ENCODE measurements at regions not wholly inside any gene's neighbourhood (a gene's known extent, or its start where the extent isn't known, plus 50 kb on each side); places are given as distances from the start of the nearest gene placed in this dataset.
"Not testable (repeated sequence)": the region's sequence is repeated elsewhere in the genome, so short reads cannot be mapped to it uniquely, and the experiment has no call there.

DNA sequence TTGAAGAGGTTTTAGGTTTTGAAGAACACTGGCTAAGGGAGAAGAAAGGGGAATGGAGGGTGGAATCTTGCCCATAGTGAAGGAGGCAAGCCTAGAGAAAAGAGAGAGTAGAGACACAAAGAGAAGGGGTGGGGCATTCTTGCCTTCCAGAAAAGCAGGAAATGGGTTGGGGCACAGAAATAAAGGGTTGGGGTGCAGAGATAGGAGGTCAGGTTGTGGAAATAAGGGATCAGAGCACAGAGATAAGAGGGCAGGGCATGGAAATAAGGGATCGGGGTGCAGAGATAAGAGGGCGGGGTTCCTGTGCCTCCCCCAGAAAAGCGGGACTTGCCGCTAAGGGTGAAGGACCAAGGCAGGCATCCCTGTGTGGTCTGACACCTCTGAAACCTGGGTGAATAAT is 69.9 kb downstream of the ALG1L2 start:
- not testable (repeated sequence) for DNase-seq (ENCODE audit: extremely low spot score)

DNA sequence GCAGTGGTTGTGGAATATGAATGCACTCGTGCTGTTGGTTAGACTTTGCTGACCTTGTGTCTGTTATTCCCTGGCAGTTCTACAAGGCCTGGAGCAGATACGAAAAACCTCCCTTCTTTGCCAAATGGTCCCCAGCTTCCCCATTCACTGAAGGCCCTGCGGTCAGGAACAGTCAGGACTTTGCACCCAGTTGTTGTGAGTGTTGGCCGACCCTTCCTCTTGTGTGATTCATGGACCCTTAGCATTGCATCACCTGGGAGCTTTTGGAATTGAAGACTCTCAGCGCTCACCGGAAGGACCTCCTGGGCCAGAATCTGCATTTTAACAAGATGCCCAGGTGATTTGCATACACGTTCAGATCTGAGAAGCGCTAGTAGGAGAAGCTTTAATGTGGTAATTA is 71.6 kb downstream of the ALG1L2 start:
- DNase-seq (ENCODE audit: extremely low spot score); POLR2A ChIA-PET; CTCF ChIA-PET: not testable (repeated sequence)

More for the DNA sequence above, 69.9 kb downstream of the ALG1L2 start:
- CTCF ChIA-PET, POLR2A ChIA-PET: not testable (repeated sequence)

- POLR2A ChIA-PET; CTCF ChIA-PET; DNase-seq (ENCODE audit: extremely low spot score): not testable (repeated sequence)
Observed at GRCh38 chr3:130155464-130155863, 73.8 kb downstream of the ALG1L2 start.

GRCh38 chr3:130166856-130167255 is 85.2 kb downstream of the ALG1L2 start:
- CTCF ChIA-PET; DNase-seq (ENCODE audit: extremely low spot score); POLR2A ChIA-PET: not testable (repeated sequence)

DNA sequence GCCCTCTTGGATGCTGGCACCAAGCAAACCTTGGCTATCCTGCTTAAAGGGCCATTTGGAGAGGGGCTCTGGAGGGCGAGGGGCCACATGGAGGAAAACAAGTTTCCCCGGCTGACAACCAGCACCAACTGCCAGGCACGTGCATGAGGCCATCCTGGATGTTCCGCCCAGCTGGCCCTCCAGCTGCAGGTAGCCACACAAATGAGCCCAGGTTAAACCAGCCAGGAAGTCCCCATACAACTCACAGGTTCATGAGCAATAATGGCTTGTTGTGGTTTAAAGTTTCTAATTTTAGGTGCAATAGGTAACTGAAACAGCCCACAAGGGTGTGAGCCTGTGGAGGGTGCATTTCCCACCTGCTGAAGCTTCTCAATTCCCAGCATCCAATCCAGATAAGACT is 93.6 kb downstream of the ALG1L2 start:
- DNase-seq (ENCODE audit: extremely low spot score); CTCF ChIA-PET; POLR2A ChIA-PET: not testable (repeated sequence)

DNA sequence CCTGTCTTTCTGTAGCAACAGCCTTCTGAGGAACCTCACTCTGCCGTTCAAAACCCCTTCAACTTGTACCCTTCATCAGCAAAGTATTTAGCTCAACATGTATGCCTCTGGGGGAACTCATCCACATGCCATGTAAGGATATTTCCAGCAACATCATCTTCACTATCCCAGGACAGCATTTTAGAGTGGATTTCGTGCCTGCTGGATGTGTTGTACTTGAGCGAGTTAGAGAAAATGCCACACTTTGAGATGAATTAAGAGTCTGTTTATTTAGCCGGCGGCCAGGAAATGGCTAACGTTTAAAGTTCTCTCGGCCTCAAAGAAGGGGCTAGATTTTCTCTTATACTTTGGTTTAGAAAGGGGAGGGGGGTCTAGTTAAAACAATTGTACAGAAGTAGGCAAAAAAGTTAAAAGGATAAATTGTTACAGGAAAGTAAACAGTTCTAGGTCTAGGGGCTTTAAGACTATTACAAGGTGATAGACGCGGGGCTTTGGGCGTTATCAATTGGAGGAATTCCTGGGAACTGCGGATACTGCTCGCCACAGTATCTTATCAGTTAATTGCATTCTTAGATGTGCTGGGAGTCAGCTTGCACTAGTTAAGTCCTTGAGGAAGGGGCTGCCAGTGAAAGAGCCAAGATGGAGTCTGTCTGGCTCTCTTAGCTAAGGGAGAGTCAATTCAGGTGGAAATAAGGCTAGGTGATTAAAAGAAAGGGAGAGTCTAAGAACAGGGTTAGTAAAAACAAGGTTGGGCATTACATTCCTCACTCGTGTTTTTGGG is 95.0 kb downstream of the ALG1L2 start:
- POLR2A ChIA-PET; CTCF ChIA-PET; DNase-seq (ENCODE audit: extremely low spot score): not testable (repeated sequence)

DNA sequence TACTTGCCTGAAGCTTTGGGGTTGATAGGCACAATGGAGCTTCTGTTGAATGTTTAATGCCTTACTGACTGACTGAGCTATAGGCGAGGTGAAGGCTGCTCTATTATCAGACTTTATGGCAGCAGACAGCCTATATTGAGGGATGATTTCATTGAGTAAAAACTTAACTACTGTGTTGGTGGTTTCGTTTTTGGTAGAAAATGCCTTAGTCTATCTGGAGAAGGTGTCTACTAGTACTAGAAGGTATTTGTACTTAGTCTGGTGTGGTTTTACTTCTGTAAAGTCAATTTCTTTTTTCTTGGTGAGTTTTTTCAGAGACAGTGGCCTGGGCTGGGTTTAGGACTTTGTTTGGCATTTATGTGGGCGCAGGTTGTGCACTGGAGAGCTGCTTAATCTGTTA is 97.2 kb downstream of the ALG1L2 start:
- DNase-seq (ENCODE audit: extremely low spot score); POLR2A ChIA-PET; CTCF ChIA-PET: not testable (repeated sequence)

- CTCF ChIA-PET; POLR2A ChIA-PET; DNase-seq (ENCODE audit: extremely low spot score): not testable (repeated sequence)
Observed at GRCh38 chr3:130179353-130179970, 97.8 kb downstream of the ALG1L2 start.

DNA sequence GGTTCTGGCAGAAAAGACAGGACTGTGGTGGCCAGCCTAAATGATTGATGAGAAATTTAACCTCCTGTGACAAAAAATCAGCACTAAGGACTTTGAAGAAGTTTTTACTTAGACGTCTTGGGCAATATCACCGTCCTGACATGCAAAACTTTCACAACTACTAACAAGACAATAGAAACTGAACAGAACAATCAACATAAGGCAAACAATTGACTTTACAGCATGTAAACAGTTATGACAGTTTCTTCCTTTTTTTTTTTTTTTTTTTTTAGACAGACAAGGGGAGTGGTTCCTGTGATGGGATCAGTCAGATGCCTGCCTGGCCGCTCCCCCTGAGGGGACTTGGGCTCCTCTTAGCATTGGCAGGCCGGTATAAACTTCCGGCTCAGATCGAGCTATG is 100.8 kb downstream of the ALG1L2 start:
- POLR2A ChIA-PET; DNase-seq (ENCODE audit: extremely low spot score); CTCF ChIA-PET: not testable (repeated sequence)

GRCh38 chr3:130183689-130184088 is 102.1 kb downstream of the ALG1L2 start:
- DNase-seq (ENCODE audit: extremely low spot score), result not testable (repeated sequence)

DNA sequence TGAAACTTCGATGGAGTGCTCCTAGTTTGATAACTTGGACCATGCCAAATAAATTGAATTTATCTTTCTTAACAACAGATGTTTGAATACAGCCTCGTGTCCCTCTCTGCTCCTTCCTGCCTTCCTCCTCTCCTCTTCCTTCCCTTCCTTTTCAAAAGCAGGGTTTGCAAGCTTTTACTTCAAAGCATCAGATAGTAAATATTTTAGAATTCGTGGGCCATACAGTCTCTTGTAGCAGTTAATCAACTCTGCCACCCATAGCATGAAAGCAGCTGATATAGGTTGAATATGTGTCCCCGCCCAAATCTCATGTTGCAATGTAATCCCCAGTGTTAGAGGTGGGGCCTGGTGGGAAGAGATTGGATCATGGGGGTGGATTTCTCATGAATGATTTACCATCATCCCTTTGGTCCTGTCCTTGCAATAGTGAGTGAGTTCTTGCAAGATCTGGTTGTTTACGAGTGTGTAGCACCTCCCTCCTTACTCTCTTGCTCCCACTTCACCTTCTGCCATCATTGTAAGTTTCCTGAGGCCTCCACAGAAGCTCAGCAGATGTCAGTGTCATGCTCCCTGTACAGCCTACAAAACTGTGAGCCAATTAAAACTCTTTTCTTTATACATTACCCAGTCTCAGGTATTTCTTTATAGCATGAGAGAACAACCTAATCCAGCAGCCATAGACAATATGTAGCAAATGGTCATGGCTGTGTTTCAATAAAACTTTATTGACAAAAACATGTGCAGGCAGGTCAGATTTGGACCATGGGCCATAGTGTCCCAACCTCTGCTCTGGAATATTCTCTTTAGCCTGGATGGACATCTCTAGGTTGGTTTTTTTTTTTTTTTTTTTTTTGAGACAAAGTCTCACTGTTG is 102.8 kb downstream of the ALG1L2 start:
- CTCF ChIA-PET; POLR2A ChIA-PET; DNase-seq (ENCODE audit: extremely low spot score): not testable (repeated sequence)

More at GRCh38 chr3:130183689-130184088, 102.1 kb downstream of the ALG1L2 start:
- POLR2A ChIA-PET, CTCF ChIA-PET: not testable (repeated sequence)

DNA sequence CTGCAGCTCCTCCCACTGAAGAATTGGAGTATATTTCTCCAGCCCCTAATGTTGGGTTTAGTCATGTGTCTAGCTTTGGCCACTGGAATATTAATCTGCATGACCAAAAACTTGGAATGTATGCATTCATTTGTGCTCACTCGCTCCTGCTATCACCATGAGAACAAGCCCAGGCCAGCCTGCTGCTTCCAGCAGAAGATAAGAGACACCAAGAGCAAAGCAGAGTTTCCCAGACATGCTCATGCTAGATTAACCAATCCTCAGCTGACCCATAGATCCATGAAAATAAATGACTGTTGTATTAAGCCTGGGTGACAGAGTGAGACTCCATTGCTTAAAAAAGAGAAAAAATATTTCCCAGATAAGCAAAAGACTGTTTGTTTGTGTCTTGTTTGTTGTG is 119.6 kb downstream of the ALG1L2 start:
- CTCF ChIA-PET; POLR2A ChIA-PET; DNase-seq (ENCODE audit: extremely low spot score): not testable (repeated sequence)

DNA sequence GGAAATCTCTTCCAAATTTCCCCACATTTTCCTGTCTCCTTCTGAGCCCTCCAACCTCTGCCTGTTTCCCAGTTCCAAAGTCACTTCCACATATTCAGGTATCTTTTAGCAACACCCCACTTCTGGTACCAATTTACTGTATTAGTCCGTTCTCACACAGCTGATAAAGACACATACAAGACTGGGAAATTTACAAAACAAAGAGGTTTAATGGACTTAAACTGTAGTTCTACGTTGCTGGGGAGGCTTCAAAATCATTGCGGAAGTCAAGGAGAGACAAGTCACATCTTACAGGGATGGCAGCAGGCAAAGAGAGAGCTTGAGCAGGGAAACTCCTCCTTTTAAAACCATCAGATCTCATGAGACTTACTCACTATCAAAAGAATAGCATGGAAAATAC is 122.0 kb downstream of the ALG1L2 start:
- CTCF ChIA-PET; DNase-seq (ENCODE audit: extremely low spot score); POLR2A ChIA-PET: not testable (repeated sequence)

GRCh38 chr3:130227540-130227939 is 117.9 kb upstream of the COL6A5 start:
- DNase-seq (ENCODE audit: extremely low spot score), result no peak
- ChIA-PET POLR2A (no interaction called here), CTCF (no interaction called here)
- no peak for TF ChIP-seq TARDBP (IDR thresholded peaks at IDR 0.05)
- no peak for TF ChIP-seq HDGF (IDR thresholded peaks at IDR 0.05; ENCODE audit: borderline replicate concordance)
- TF ChIP-seq ELF4 (IDR thresholded peaks at IDR 0.05), result no peak
- TF ChIP-seq NFRKB (IDR thresholded peaks at IDR 0.05), result no peak
- TF ChIP-seq LEF1 (IDR thresholded peaks at IDR 0.05; ENCODE audit: borderline replicate concordance), result no peak
- no peak for TF ChIP-seq ARNT (IDR thresholded peaks at IDR 0.05)
- TF ChIP-seq BHLHE40 (IDR thresholded peaks at IDR 0.05; ENCODE audit: borderline replicate concordance), result no peak
- no peak for TF ChIP-seq SUZ12 (IDR thresholded peaks at IDR 0.05)
- no peak for TF ChIP-seq ZNF384 (IDR thresholded peaks at IDR 0.05)
- no peak for TF ChIP-seq SP1 (IDR thresholded peaks at IDR 0.05)
- TF ChIP-seq FOXA1 (IDR thresholded peaks at IDR 0.05), result no peak
- no peak for TF ChIP-seq L3MBTL2 (conservative IDR thresholded peaks at IDR 0.05)
